Endothelial cell of umbilical vein (primary cell): ENCODE measurements at regions not wholly inside any gene's neighbourhood (a gene's known extent, or its start where the extent isn't known, plus 50 kb on each side); places are given as distances from the start of the nearest gene placed in this dataset.

Experiments
- BruUV-seq: library from RNA; stranded (reverse); fragments of 400-500 nt; replicated peaks from 2 replicates; lab custom pipeline; 2021; lab: Mats Ljungman, UMichigan
- CTCF ChIA-PET: fragments of 300-600, 350-600 bp; sonication (Branson Sonifier 250); formaldehyde crosslinking; loops from one replicate; lab custom pipeline; 2021; ENCODE audit warnings: antibody characterized with exemption, inconsistent platforms; lab: Charles Lee
- POLR2A ChIA-PET: fragments of 300-600, 350-600 bp; sonication (Branson Sonifier 250); formaldehyde crosslinking; loops from one replicate; lab custom pipeline; 2021; ENCODE audit warnings: antibody characterized with exemption, inconsistent platforms; lab: Charles Lee
- DNase-seq: peaks from one replicate; pipeline ENCODE4 v3.0.0-alpha.2; 2011; ENCODE audit warnings: low read depth, low spot score
- FAIRE-seq: peaks from 2 replicates; lab custom pipeline; 2011; peaks lifted over from hg19 to GRCh38; lab: Jason Lieb, UNC
- H2AFZ ChIP-seq: 2 replicates; pipeline ENCODE4 v1.6.0; 2012; ENCODE audit warnings: low read depth, low read length, control low read depth, inconsistent platforms
- H3K27ac ChIP-seq: 2 replicates; pipeline ENCODE4 v1.5.1; 2011; ENCODE audit warnings: low read depth, mild to moderate bottlenecking, control low read depth, low read length, moderate library complexity; ENCODE audit not compliant: insufficient read depth
- H3K27me3 ChIP-seq, 2 experiments: 2 replicates each; pipeline versions ENCODE4 v1.6.0 to v1.6.1; 2011; ENCODE audit warnings: low read length in 2 of 2, mixed read lengths in 1 of 2; ENCODE audit not compliant: control insufficient read depth in 2 of 2, insufficient read depth in 2 of 2
- H3K36me3 ChIP-seq, 2 experiments: 2 replicates in 1 of 2; 3 replicates in 1 of 2; pipeline ENCODE4 v1.5.1; 2011; ENCODE audit warnings: low read length in 2 of 2, mild to moderate bottlenecking in 1 of 2, moderate library complexity in 1 of 2; ENCODE audit not compliant: control insufficient read depth in 2 of 2, insufficient read depth in 2 of 2; ENCODE audit errors: extremely low read depth in 1 of 2
- H3K4me1 ChIP-seq: 3 replicates; pipeline ENCODE4 v1.5.1; 2011; ENCODE audit warnings: mild to moderate bottlenecking, low read length; ENCODE audit not compliant: control insufficient read depth, insufficient read depth; ENCODE audit errors: extremely low read depth
- H3K4me2 ChIP-seq: 2 replicates; pipeline ENCODE4 v1.6.1; 2011; ENCODE audit warnings: low read length, control low read depth, mixed read lengths; ENCODE audit not compliant: insufficient read depth
- H3K4me3 ChIP-seq, 3 experiments: fragments of 200-600 bp in 1 of 3; sonication (generic), shearing (Covaris generic) in 1 of 3; replicated peaks in 1 of 3; 2 replicates each; pipeline ENCODE4 v1.5.1; 2011 to 2016; ENCODE audit warnings: control low read depth in 3 of 3, low read length in 3 of 3, mild to moderate bottlenecking in 2 of 3, inconsistent platforms in 1 of 3, low read depth in 1 of 3, moderate library complexity in 1 of 3; ENCODE audit not compliant: insufficient read depth in 1 of 3
- H3K79me2 ChIP-seq: 2 replicates; pipeline ENCODE4 v1.6.0; 2012; ENCODE audit warnings: low read length, inconsistent platforms; ENCODE audit not compliant: control insufficient read depth, insufficient read depth
- H3K9ac ChIP-seq: replicated peaks from 2 replicates; pipeline ENCODE3; 2011; ENCODE audit warnings: low read length, control low read depth; ENCODE audit not compliant: insufficient read depth; ENCODE audit errors: extremely low read depth
- H3K9me1 ChIP-seq: replicated peaks from 3 replicates; pipeline ENCODE4 v1.6.0; 2011; ENCODE audit warnings: mild to moderate bottlenecking, low read length; ENCODE audit not compliant: control insufficient read depth, insufficient read depth; ENCODE audit errors: extremely low read depth
- H3K9me3 ChIP-seq: replicated peaks from 2 replicates; pipeline ENCODE4 v1.5.1; 2012; ENCODE audit warnings: low read length, inconsistent platforms; ENCODE audit not compliant: control insufficient read depth, insufficient read depth
- H4K20me1 ChIP-seq: replicated peaks from 2 replicates; pipeline ENCODE3; 2011; ENCODE audit warnings: mild to moderate bottlenecking, low read length; ENCODE audit not compliant: control insufficient read depth, insufficient read depth; ENCODE audit errors: extremely low read depth
- EZH2 ChIP-seq: IDR thresholded peaks from 2 replicates; pipeline ENCODE4 v1.6.1; 2012; ENCODE audit warnings: borderline replicate concordance, low read depth, mild to moderate bottlenecking, moderate library complexity, low read length, inconsistent platforms; ENCODE audit not compliant: severe bottlenecking
- FOS ChIP-seq: IDR thresholded peaks from 2 replicates; pipeline ENCODE4 v1.6.1; 2011; ENCODE audit warnings: mild to moderate bottlenecking, low read length, moderate library complexity, borderline replicate concordance; ENCODE audit not compliant: insufficient read depth
- GATA2 ChIP-seq: IDR thresholded peaks from 2 replicates; pipeline ENCODE4 v1.7.0; 2011; ENCODE audit warnings: low read depth, mild to moderate bottlenecking, moderate library complexity, mixed read lengths, low read length; ENCODE audit not compliant: insufficient read length, insufficient read depth
- JUN ChIP-seq: IDR thresholded peaks from 2 replicates; pipeline ENCODE4 v1.6.1; 2011; ENCODE audit warnings: borderline replicate concordance, low read depth; ENCODE audit not compliant: insufficient read length, insufficient read depth
- MYC ChIP-seq: IDR thresholded peaks from one replicate; pipeline ENCODE4 v1.6.1; 2011; ENCODE audit warnings: mild to moderate bottlenecking, low read depth, low read length
- POLR2A ChIP-seq: IDR thresholded peaks from 2 replicates; pipeline ENCODE4 v1.6.1; 2012; ENCODE audit warnings: low read depth, mild to moderate bottlenecking, control low read depth, low read length
- POLR2AphosphoS5 ChIP-seq: IDR thresholded peaks from 2 replicates; pipeline ENCODE4 v1.6.1; 2012; ENCODE audit warnings: low read depth, mild to moderate bottlenecking, control low read depth, low read length, moderate library complexity; ENCODE audit not compliant: insufficient read depth
- dilution Hi-C: fragments of 300-500 bp; cut with MboI; formaldehyde crosslinking; loops from one replicate; pipeline ENCODE4 v1.15.0; 2019; ENCODE audit warnings: low sequenced_read_pairs; ENCODE audit not compliant: extremely low pct_ligation_motif_present
- intact Hi-C: fragments of 100-400 bp; cut with micrococcal nuclease; formaldehyde crosslinking; loops from one replicate; pipeline ENCODE4 v1.10.0; 2022
- TF ChIP-seq, protein P1 (sequence below): IDR thresholded peaks from 2 replicates; pipeline ENCODE4 v1.6.1; 2011; ENCODE audit not compliant: insufficient read depth, insufficient read length
- TF ChIP-seq, protein P2 (sequence below), 2 donors: IDR thresholded peaks; 1 replicate in 1 of 2; 2 replicates in 1 of 2; pipeline ENCODE4 v1.5.1; 2011; ENCODE audit warnings: low read length in 2 of 2, mild to moderate bottlenecking in 2 of 2, moderate library complexity in 2 of 2, control low read depth in 1 of 2, inconsistent platforms in 1 of 2, low read depth in 1 of 2; ENCODE audit not compliant: insufficient read depth in 1 of 2; ENCODE audit errors: extremely low read depth in 1 of 2

DNA sequence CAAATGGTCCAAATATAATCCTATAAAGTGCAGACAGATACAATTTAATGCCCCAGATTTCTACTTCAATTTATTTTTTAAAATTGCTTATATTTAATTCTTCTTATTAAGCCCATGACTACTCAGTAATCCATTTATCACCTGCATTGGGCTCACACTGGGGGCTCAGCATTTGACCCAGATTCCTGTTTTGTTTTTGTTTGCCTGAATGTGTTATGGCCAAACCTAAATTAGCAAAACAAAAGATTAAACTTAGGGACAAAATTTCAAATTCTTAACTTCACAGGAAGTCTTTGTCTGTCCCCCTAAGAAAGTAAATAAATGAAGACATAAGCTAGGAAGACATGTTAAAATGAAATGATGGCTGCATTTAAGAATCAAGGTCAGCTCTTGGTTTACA, 322.3 kb downstream of the RMST start:
- Histone ChIP-seq H3K9me3 (no peaks in the 10 kb centered on the region), H3K36me3 (no peaks in the 10 kb centered on the region), H3K79me2 (no peaks in the 10 kb centered on the region), H3K4me3 (no peak overlapping the region), H2AFZ (no peak overlapping the region), H3K27me3 (no peaks in the 10 kb centered on the region), H3K9me1 (no peaks in the 10 kb centered on the region), H3K27ac (no peak overlapping the region), H3K4me2 (no peak overlapping the region), H3K4me1 (no peaks in the 10 kb centered on the region), H4K20me1 (no peaks in the 10 kb centered on the region), H3K9ac (no peak overlapping the region)
- no peak for DNase-seq
- no peak for FAIRE-seq
- BruUV-seq: no TSS peak
- dilution Hi-C loops (no loop called here), intact Hi-C loops (no loop called here)
- CTCF ChIA-PET: interaction anchor here (0.9 to 1.5 kb wide), 2 partner anchors 10 to 315 kb away, joined by 3 read pairs; no protein-coding TSS in a partner anchor
- POLR2A ChIA-PET: no interaction called here
- TF ChIP-seq FOS (no peak), POLR2A (no peak), JUN (no peak), POLR2AphosphoS5 (no peak), EZH2 (no peak), MYC (no peak), GATA2 (no peak)
- TF ChIP-seq, protein P1, sequence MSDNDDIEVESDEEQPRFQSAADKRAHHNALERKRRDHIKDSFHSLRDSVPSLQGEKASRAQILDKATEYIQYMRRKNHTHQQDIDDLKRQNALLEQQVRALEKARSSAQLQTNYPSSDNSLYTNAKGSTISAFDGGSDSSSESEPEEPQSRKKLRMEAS: no peak
- TF ChIP-seq, protein P2, sequence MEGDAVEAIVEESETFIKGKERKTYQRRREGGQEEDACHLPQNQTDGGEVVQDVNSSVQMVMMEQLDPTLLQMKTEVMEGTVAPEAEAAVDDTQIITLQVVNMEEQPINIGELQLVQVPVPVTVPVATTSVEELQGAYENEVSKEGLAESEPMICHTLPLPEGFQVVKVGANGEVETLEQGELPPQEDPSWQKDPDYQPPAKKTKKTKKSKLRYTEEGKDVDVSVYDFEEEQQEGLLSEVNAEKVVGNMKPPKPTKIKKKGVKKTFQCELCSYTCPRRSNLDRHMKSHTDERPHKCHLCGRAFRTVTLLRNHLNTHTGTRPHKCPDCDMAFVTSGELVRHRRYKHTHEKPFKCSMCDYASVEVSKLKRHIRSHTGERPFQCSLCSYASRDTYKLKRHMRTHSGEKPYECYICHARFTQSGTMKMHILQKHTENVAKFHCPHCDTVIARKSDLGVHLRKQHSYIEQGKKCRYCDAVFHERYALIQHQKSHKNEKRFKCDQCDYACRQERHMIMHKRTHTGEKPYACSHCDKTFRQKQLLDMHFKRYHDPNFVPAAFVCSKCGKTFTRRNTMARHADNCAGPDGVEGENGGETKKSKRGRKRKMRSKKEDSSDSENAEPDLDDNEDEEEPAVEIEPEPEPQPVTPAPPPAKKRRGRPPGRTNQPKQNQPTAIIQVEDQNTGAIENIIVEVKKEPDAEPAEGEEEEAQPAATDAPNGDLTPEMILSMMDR (IDR thresholded peaks at IDR 0.05; ENCODE audit: extremely low read depth in 1 of 2, insufficient read depth in 1 of 2, low read depth in 1 of 2, low read length in 2 of 2): no peak
